ENCODE measurements at regions not wholly inside any gene's neighbourhood (a gene's known extent, or its start where the extent isn't known, plus 50 kb on each side); places are given as distances from the start of the nearest gene placed in this dataset.

GRCh38 chr3:127395663-127396355 is 108.0 kb upstream of the PRR20G start:
- intact Hi-C loops (cut with DNase I; ENCODE audit: low total_unique reads), result no loop called here

GRCh38 chr3:127394984-127395662 is 107.3 kb upstream of the PRR20G start:
- H3K27ac ChIP-seq, result no peak overlapping the region
- intact Hi-C loops (cut with DNase I; ENCODE audit: low total_unique reads), result no loop called here
- no peaks in the 10 kb centered on the region for H3K36me3 ChIP-seq (ENCODE audit: low read depth, missing control alignments)
- H3K4me1 ChIP-seq, result no peaks in the 10 kb centered on the region
- DNase-seq, result no peak
- H3K4me3 ChIP-seq, result no peak overlapping the region
- H3K9me3 ChIP-seq, result no peaks in the 10 kb centered on the region
- H3K27me3 ChIP-seq, result no peaks in the 10 kb centered on the region
- TF ChIP-seq CTCF (IDR thresholded peaks at IDR 0.05) (no peak), POLR2A (IDR thresholded peaks at IDR 0.05) (no peak)
- WGBS, 2 donors, result 77 to 83% methylated on average over 12 to 15 of the region's 15 CpGs

More at GRCh38 chr3:127395663-127396355, 108.0 kb upstream of the PRR20G start:
- WGBS, 2 donors, result 76 to 82% methylated on average over 9 of the region's 9 CpGs
- no peak for DNase-seq
- no peaks in the 10 kb centered on the region for H3K27me3 ChIP-seq
- H3K36me3 ChIP-seq (ENCODE audit: low read depth, missing control alignments), result no peaks in the 10 kb centered on the region
- no peaks in the 10 kb centered on the region for H3K4me1 ChIP-seq
- no peak overlapping the region for H3K4me3 ChIP-seq
- no peak overlapping the region for H3K27ac ChIP-seq
- no peaks in the 10 kb centered on the region for H3K9me3 ChIP-seq
- no peak for TF ChIP-seq CTCF (IDR thresholded peaks at IDR 0.05)
- no peak for TF ChIP-seq POLR2A (IDR thresholded peaks at IDR 0.05)

DNA sequence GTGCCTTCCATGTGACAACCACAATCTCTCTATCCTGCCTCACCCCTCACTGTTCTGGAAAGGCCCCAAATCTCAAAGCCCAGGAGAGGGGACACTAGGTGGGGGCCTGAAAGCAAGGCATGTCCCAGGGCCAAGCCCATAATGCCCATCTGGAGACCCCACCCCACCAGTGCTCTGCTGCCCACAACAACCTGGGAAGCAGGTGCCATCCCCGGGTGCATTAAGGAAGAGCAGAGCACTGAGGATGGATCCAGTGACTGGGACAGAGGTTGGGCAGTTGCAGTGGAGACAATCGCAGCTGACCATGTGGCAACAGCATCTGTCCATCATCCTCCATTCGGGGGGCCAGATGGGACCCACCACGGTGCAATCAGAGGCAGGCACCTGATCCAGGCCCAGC is 106.2 kb upstream of the PRR20G start:
- no peak overlapping the region for H3K4me3 ChIP-seq
- no peak for DNase-seq
- H3K4me1 ChIP-seq, result no peaks in the 10 kb centered on the region
- H3K9me3 ChIP-seq, result no peaks in the 10 kb centered on the region
- 86% methylated on average over 4 of the region's 4 CpGs; no CpG with 5 or more reads in 1 of the 2 donors for WGBS, 2 donors
- TF ChIP-seq POLR2A (IDR thresholded peaks at IDR 0.05), result no peak
- no peak for TF ChIP-seq CTCF (IDR thresholded peaks at IDR 0.05)
- intact Hi-C loops (cut with DNase I; ENCODE audit: low total_unique reads), result no loop called here
- no peaks in the 10 kb centered on the region for H3K27me3 ChIP-seq
- no peak overlapping the region for H3K27ac ChIP-seq
- no peaks in the 10 kb centered on the region for H3K36me3 ChIP-seq (ENCODE audit: low read depth, missing control alignments)

GRCh38 chr3:127393131-127393820 is 105.4 kb upstream of the PRR20G start:
- H3K36me3 ChIP-seq (ENCODE audit: low read depth, missing control alignments), result no peaks in the 10 kb centered on the region
- no peak overlapping the region for H3K27ac ChIP-seq
- H3K9me3 ChIP-seq, result no peaks in the 10 kb centered on the region
- H3K4me3 ChIP-seq, result no peak overlapping the region
- no peak for TF ChIP-seq CTCF (IDR thresholded peaks at IDR 0.05)
- TF ChIP-seq POLR2A (IDR thresholded peaks at IDR 0.05), result no peak
- 87 to 88% methylated on average over 5 of the region's 5 CpGs for WGBS, 2 donors
- H3K27me3 ChIP-seq, result no peaks in the 10 kb centered on the region
- no peak for DNase-seq
- H3K4me1 ChIP-seq, result no peaks in the 10 kb centered on the region
- intact Hi-C loops (cut with DNase I; ENCODE audit: low total_unique reads), result no loop called here

Measured in testis (tissue), 2 donors.